ENCODE measurements at regions not wholly inside any gene's neighbourhood (a gene's known extent, or its start where the extent isn't known, plus 50 kb on each side); places are given as distances from the start of the nearest gene placed in this dataset.

GRCh38 chr22:48496987-48497650, 1330.6 kb downstream of the BRD1 start:
- no peak for TF ChIP-seq RARB (CRISPR knock-in tag; IDR thresholded peaks at IDR 0.05)
- TF ChIP-seq PATZ1 (CRISPR knock-in tag; IDR thresholded peaks at IDR 0.05; ENCODE audit: borderline replicate concordance), result no peak
- TF ChIP-seq GLIS3 (CRISPR knock-in tag; IDR thresholded peaks at IDR 0.05), result no peak
- TF ChIP-seq PPARA (CRISPR knock-in tag; IDR thresholded peaks at IDR 0.05; ENCODE audit: borderline replicate concordance), result no peak
- TF ChIP-seq TCF4 (CRISPR knock-in tag; IDR thresholded peaks at IDR 0.05; ENCODE audit: borderline replicate concordance), result no peak
- no peak for TF ChIP-seq BACH2 (CRISPR knock-in tag; IDR thresholded peaks at IDR 0.05; ENCODE audit: borderline replicate concordance)
- no peak for TF ChIP-seq CSRNP3 (CRISPR knock-in tag; IDR thresholded peaks at IDR 0.05)
- no peak for TF ChIP-seq ZFP30 (CRISPR knock-in tag; IDR thresholded peaks at IDR 0.05)
- TF ChIP-seq ZNF8 (CRISPR knock-in tag; IDR thresholded peaks at IDR 0.05), result no peak

Measured in SK-N-SH treated with all-trans-retinoic acid at 6 μM for 48 hours (cell line).